ENCODE measurements at regions not wholly inside any gene's neighbourhood (a gene's known extent, or its start where the extent isn't known, plus 50 kb on each side); places are given as distances from the start of the nearest gene placed in this dataset.

GRCh38 chr18:25724997-25725396 lies 365.4 kb downstream of the SS18 start:
- TF ChIP-seq POLR2AphosphoS5 (IDR thresholded peaks at IDR 0.05; ENCODE audit: low read depth, low read length) (no peak), TAF1 (IDR thresholded peaks at IDR 0.05; ENCODE audit: borderline replicate concordance, low read depth, low read length) (no peak)

Data from GM12892 (cell line).